Activated CD4-positive, alpha-beta T cell treated with anti-CD3 and anti-CD28 coated beads, Interleukin-2, amount 50 U/mL, for 16 hours (primary cell): ENCODE measurements at regions not wholly inside any gene's neighbourhood (a gene's known extent, or its start where the extent isn't known, plus 50 kb on each side); places are given as distances from the start of the nearest gene placed in this dataset.
"Not testable (repeated sequence)": the region's sequence is repeated elsewhere in the genome, so short reads cannot be mapped to it uniquely, and the experiment has no call there.

Experiments
- DNase-seq: peaks from one replicate; pipeline ENCODE4 v3.0.0-alpha.2; 2020

GRCh38 chr6:8361259-8361658, 74.1 kb downstream of the SLC35B3 start:
- no peak for DNase-seq

DNA sequence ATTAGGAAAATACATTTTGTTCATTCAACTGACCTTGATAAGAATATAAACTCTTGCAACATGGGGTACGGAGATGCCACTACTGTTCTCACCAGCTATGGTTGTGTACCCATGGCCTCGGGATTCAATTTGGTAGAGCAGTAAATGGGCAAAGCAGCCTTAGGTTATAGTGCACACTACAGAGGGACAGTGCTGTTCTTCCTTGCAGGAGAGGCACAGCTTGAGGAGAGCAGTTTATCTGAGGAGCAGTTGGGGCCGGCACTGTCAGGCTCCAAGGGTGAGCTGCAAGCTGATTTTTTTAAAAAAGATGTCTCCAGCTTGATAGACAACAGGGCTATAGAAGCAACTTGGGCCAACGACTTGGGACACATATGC, 82.4 kb downstream of the SLC35B3 start:
- no peak for DNase-seq

DNA sequence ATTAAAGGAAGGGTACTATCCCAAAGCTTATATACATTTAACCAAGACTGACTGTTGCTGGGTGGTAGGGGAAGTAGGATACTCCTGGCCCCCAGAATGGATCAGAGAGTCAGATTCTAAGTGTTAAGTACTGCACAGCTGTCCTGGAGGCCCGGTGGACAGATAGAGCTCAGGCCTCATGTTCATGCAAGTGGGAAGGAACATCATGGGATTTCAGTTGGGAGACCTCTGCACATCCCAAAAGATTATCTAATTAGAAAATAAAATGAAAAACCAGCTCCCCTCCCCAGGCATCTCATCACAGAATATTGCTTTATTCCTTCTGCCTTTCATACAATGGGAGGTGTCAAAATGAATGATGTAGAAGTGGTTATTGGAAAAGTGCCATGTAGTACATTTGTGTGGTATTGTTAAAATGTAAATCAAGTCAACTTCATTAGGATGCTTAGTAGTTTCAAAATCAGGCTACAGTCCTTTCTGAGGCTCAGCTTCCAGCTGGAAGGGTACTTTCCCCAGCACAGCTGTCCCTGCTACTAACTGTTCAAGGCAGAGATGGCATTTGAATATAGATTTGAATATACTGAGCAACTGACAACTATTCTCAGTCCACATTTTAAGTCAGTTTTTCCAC, 82.9 kb downstream of the SLC35B3 start:
- DNase-seq = no peak

DNA sequence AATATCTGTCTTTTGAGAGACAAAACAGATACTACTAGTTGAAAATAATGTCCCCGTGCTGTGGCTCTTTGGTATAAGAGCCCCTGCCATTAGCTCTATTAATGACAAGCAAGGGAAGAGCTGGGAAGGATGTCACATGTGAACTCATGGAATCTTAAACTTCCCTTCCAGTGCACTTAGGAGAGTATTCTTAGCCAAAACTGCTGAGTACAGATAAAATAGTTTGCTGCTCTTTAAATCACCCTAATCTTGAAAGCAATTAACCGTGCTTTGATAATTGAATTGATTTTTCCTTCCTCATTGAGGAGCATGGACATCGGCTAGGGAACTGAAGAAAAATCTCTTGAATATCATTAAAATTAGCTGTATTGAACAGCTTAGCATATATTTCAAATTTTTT, 91.7 kb downstream of the SLC35B3 start:
- DNase-seq = no peak

GRCh38 chr6:8342241-8342819, 93.0 kb downstream of the SLC35B3 start:
- DNase-seq = no peak

DNA sequence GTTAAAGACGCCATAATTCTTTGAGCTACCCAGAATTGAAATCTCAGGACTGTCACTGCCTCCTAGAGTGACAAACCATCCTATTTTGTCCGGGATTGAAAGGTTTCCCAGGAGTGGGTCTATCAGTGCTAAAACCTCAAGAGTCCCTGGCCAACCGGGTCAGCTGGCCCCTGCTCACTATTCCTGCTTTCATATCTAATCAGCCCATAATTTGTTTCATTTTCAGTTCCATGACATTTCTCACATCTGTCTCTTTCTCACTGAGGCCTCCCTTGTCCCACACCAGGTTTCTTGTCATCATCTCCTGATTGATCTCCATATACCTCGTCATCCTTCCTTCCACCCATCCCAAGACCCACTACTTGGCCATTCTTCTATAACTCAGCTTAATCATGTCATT, 98.2 kb downstream of the SLC35B3 start:
- DNase-seq = no peak

DNA sequence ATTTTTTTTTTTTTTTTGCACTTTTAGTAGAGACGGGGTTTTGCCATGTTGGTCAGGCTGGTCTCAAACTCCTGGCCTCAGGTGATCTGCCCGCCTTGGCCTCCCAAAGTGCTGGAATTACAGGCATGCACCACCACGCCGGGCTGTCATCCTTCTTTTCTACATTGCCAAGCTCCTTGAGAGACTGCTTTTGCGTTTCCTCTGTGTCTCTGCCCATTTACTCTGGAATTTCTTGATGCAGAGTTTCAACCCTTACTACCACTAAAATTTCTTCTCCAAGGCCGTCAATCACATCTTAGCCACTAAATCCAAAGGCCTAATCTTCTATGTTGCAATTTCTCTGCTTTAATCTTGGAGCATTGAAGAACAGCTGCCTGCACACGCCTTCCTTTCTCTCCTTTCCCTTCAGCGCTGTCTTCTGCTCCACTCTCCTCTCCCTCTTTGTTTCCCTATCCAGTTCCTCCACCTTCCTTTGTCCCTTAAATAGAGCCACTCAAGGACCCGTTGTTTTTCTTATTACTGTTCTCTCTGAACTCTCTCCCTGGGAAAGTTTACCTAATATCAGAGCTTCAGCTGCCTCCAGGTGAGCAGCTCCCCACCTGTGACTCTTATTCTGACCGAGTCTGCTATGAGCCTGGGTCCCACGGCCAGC, 98.8 kb downstream of the SLC35B3 start:
- DNase-seq = no peak

- no peak for DNase-seq
Measured at GRCh38 chr6:8335896-8336295, 99.4 kb downstream of the SLC35B3 start.

DNA sequence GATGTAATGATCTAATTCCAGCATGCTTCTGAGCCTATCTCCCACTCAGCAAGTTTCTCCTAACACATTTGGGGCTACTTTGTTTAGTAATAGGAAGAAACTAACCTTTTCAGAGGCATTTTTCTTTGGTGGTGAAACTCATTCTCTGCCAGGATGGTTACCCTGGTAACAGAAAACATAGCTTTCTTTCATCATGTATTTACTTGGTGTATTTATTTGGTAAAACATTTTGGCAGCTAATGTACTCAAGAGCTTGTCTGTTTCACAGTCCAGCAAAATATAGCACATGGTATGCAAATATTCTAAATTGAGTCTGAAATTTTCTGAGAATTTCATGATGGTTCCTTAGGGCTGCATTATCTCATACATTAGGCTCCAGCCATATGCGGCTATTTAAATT, 100.0 kb downstream of the SLC35B3 start:
- DNase-seq = no peak

GRCh38 chr6:8334113-8334512, 101.2 kb downstream of the SLC35B3 start:
- no peak for DNase-seq

DNA sequence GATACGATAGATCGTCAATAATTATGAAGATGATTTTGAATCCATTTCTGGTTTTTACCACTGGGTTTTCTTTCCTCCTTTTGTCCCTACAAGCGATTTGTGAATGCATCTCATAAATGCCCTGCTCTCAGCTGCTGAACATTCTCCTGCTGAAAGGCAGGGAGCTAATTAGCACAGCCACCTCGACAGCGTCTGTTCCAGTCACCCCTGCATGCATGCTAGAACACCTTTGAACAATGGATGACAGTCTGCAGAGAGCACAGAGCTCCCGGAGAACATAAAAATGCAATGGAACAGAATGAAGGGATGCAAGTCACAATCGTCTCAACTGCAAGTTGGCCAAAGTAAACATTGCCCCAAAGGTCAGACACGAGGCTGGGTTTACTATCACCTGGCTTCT, 105.8 kb downstream of the SLC35B3 start:
- DNase-seq = no peak

DNA sequence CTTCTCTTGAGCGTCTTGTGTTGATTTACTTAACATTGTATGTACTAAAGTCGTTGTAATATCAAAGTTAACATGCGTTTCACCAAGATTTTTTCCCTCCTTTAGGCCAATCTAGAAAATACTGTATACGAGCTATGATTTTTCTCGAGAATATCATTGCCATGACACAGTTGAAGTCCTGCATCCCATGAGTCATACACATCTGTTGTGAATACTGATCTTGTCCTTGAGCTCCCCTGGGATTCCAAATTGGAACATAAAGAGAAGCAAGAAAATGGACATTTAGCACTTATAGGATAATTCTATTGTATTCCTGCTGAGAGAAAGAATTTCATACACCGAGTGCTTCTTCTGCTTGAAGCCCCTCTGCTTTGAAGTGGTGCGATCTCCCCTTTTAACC, 109.6 kb downstream of the SLC35B3 start:
- no peak for DNase-seq

DNA sequence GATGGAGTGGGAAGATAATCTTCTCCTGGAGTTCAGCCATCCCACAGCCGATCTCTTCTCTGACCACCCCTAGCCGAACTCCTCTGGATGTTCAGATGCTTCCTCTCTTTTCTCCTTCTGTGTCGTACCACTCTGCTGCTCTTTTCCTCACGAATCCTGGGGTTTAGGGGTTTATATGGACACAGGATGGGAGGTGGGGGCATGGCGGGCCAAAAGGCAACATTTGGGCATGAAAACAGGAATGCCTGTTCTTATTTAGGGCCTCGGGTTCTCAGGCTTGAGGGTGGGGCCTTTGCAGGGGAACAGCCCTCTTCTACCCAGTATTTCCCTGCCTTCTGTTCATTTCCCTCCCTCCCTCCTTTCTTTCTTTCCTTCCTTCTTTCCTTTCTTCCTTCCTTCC, 112.7 kb downstream of the SLC35B3 start:
- DNase-seq = no peak

GRCh38 chr6:8321671-8322404, 113.5 kb downstream of the SLC35B3 start:
- DNase-seq = no peak

DNA sequence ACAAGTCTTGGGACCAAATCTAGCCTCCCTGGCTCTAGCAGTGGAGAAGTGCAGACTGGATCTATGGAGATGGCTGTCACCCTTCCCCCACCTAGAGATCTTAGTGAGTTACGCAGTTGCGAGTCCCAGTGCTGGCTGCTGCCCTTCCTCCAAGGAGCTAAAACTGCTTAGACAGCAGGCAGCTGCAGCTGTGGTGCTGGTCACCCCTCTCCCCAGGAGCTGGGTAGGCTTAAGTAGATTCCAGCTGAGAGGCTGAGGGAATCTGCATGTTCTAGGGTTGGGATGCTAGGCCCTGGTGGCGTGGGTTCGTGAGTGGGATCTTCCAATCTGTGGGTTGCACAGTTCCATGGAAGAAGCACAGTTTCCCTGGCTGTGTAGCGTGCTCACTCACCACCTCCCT, 120.2 kb downstream of the SLC35B3 start:
- no peak for DNase-seq

DNA sequence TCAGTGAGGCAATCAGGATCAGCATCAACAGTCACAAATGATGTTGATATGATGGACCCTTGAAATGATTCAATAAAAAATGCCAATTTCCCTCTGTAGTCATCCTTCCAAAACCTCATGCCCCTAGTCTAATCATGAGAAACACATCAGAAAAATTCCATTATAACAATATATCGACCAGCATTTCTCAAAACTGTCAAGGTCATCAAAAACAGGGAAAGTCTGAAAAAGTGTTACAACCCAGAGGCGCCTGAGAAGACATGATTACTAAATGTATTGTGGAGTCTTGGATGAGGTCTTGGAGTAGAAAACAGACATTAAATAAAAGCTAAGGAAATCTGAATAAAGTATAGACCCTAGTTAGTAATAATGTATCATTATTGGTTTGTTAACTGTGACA, 133.8 kb downstream of the SLC35B3 start:
- no peak for DNase-seq

DNA sequence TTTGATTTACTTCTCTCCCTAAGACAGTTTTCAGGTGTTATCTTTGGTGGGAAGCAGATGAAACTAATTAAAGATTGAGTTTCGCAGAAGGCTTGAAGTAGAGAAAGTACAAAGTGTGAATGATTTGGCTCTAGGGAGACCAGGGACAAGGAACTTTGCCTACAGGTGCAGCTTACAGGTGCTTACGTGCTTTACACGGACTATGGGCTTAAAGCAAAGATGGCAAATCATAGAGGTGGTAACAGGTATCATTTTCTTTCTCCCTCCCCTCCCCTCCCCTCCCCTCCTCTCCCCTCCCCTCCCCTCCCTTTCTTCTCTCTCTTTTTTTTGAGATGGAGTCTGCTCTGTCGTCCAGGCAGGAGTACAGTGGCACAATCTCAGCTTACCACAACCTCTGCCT, 136.3 kb downstream of the SLC35B3 start:
- DNase-seq = no peak

- not testable (repeated sequence) for DNase-seq
Measured at GRCh38 chr6:8282946-8283345, 152.4 kb downstream of the SLC35B3 start.

GRCh38 chr6:8282380-8282779, 153.0 kb downstream of the SLC35B3 start:
- DNase-seq = no peak

GRCh38 chr6:8279041-8279805, 156.1 kb downstream of the SLC35B3 start:
- DNase-seq = no peak

DNA sequence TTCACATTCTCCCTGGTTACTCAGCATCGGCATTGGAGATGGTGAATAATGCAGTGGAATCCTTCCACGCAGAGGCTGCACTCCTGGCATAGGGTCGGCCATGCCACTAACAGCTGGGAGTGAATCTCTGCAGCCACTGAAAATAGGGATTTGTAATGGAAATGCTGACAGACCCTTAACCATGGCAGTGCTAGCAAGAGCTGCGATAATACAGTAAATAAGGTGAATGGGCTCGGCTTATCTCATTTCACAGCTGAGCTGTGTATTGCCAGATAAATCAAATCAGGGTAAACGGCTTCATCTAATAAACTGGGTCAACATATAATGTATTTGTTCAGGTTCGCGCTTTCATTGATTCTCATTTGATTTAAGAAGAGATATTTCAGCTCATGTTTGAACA, 156.8 kb downstream of the SLC35B3 start:
- DNase-seq = no peak

DNA sequence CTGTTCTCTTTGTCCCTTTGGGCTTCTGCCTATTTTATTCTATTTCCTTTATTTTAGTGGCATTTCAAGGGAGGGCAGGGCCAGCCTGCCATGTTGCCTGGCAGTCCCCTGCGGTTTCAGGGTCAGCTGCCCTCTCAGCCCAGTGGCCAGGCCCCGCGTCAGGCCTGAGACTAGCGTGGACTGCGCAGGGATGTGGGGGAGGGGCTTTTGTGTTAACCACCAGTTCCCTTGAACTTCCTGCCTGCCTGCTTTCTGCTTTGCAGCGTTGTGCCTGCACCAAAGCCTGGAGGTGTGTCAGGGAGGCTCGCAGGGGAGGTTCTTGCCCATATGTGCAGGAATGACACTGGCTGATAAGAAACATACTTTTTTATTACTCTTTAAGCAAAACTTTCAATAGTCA, 157.6 kb downstream of the SLC35B3 start:
- DNase-seq = no peak

DNA sequence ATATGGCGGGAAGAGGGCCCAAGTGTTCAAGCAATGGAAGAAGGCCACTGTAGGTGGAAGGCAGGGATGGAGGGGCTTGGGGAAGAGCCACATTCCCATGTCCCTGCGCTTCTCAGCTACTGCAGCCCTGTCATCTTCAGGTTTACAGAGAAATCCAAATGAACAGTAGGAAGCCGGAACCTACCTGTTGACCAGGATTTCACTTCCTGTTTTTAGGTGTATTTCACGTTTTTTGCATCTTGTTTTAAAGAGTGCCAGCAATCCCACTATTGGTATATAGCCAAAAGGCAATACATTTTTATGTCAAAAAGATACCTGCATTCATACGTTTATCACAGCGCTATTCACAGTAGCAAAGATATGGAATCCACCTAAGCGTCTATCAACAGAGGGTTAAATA, 159.2 kb downstream of the SLC35B3 start:
- no peak for DNase-seq
